OCI-LY1 (cell line): ENCODE measurements at regions not wholly inside any gene's neighbourhood (a gene's known extent, or its start where the extent isn't known, plus 50 kb on each side); places are given as distances from the start of the nearest gene placed in this dataset.
"Not testable (repeated sequence)": the region's sequence is repeated elsewhere in the genome, so short reads cannot be mapped to it uniquely, and the experiment has no call there.

ENCODE experiments used
- H2AFZ ChIP-seq: fragments of 200-600 bp; sonication (generic), shearing (Covaris generic); 2 replicates; pipeline ENCODE4 v1.6.0; 2014; ENCODE audit warnings: antibody characterized with exemption, mild to moderate bottlenecking, low read length
- H3F3A ChIP-seq: fragments of 200-600 bp; sonication (generic), shearing (Covaris generic); 2 replicates; pipeline ENCODE4 v1.6.0; 2014; ENCODE audit warnings: mild to moderate bottlenecking, antibody characterized with exemption, low read length, moderate library complexity; ENCODE audit not compliant: insufficient read depth
- H3K27ac ChIP-seq: fragments of 200-600 bp; sonication (generic); 2 replicates; pipeline ENCODE4 v1.5.1; 2014; ENCODE audit warnings: low read length, mixed run types, mild to moderate bottlenecking, low read depth; ENCODE audit not compliant: poor library complexity, severe bottlenecking
- H3K27me3 ChIP-seq: fragments of 200-600 bp; sonication (generic); 2 replicates; pipeline ENCODE4 v1.6.0; 2014; ENCODE audit warnings: antibody characterized with exemption, mild to moderate bottlenecking, low read length, moderate library complexity; ENCODE audit not compliant: insufficient read depth
- H3K36me3 ChIP-seq: fragments of 200-600 bp; sonication (generic); 2 replicates; pipeline ENCODE4 v1.6.1; 2014; ENCODE audit warnings: mild to moderate bottlenecking, antibody characterized with exemption, low read length, moderate library complexity, mixed read lengths; ENCODE audit not compliant: insufficient read depth
- H3K4me1 ChIP-seq: fragments of 200-600 bp; sonication (generic); 2 replicates; pipeline ENCODE4 v1.5.1; 2014; ENCODE audit warnings: mild to moderate bottlenecking, low read length, moderate library complexity; ENCODE audit not compliant: insufficient read depth, severe bottlenecking
- H3K4me2 ChIP-seq: fragments of 200-600 bp; sonication (generic), shearing (Covaris generic); 2 replicates; pipeline ENCODE4 v1.6.1; 2014; ENCODE audit warnings: low read length
- H3K4me3 ChIP-seq: fragments of 200-600 bp; sonication (generic); 2 replicates; pipeline ENCODE4 v1.5.1; 2014; ENCODE audit warnings: low read length, low read depth, mild to moderate bottlenecking, mixed read lengths; ENCODE audit not compliant: poor library complexity, severe bottlenecking
- H3K79me2 ChIP-seq: fragments of 200-600 bp; shearing (Covaris generic); 2 replicates; pipeline ENCODE4 v1.6.1; 2016; ENCODE audit warnings: mixed run types, low read length, mixed read lengths; ENCODE audit not compliant: insufficient read depth
- H3K9ac ChIP-seq: fragments of 200-600 bp; sonication (generic), shearing (Covaris generic); 2 replicates; pipeline ENCODE4 v1.6.1; 2014; ENCODE audit warnings: mild to moderate bottlenecking, low read length, mixed read lengths
- H3K9me2 ChIP-seq: fragments of 200-600 bp; sonication (generic), shearing (Covaris generic); 2 replicates; pipeline ENCODE4 v1.6.1; 2014; ENCODE audit warnings: low read depth, mild to moderate bottlenecking, low read length, mixed read lengths
- H3K9me3 ChIP-seq: fragments of 200-600 bp; shearing (Covaris generic); 2 replicates; pipeline ENCODE4 v1.6.1; 2014; ENCODE audit warnings: low read length, mixed read lengths
- H4K20me1 ChIP-seq: fragments of 200-600 bp; sonication (generic), shearing (Covaris generic); 2 replicates; pipeline ENCODE4 v1.6.0; 2016; ENCODE audit warnings: mild to moderate bottlenecking, low read length; ENCODE audit not compliant: insufficient read depth
- EZH2 ChIP-seq: fragments of 200-600 bp; sonication (generic), shearing (Covaris generic); IDR thresholded peaks from 2 replicates; pipeline ENCODE4 v1.8.0; 2017; ENCODE audit warnings: borderline replicate concordance, mixed run types, mild to moderate bottlenecking, antibody characterized with exemption, low read length, moderate library complexity, mixed read lengths
- TF ChIP-seq, protein P1 (sequence below): fragments of 200-600 bp; sonication (generic), shearing (Covaris generic); IDR thresholded peaks from 2 replicates; pipeline ENCODE4 v1.5.1; 2017; ENCODE audit warnings: mild to moderate bottlenecking, antibody characterized with exemption, low read length, moderate library complexity, mixed read lengths

DNA sequence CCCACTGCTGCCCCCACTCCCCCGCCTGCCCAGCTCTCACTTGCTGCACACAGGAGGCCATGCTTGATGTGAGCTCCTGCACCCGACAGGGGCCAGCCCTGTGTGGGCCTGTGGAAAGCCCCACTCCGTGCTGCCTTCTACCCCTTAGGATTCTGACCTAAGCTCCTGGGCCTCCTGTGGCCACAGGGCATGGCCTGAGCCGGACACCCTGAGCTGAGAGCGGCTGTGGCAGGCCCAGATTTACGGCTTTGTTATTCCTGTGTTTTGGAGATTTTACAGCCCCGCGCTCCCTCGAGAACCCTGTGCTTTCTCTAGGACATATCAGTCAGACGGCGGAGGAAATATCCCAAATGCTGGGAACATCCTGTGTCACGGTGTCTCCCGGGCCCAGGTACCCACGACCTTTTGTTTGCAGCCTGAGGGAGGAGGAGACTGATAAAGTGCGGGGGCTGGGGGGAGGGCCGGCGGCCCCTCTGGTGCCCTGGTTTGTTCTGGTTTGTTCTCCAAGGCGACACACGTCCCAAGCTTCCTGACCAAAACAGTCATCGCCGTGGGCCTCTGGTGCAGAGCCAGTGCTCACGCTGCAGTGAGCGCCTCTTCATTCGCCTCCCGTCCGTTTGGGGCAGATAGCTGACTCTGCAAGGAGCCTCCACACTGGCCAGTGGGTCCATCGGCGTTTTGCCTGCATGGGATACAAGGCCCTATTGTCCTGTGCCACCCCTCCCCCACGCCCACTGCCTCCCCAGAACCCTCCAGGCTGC lies 363.4 kb downstream of the C16orf95 start:
- TF ChIP-seq EZH2: no peak
- TF ChIP-seq, protein P1, sequence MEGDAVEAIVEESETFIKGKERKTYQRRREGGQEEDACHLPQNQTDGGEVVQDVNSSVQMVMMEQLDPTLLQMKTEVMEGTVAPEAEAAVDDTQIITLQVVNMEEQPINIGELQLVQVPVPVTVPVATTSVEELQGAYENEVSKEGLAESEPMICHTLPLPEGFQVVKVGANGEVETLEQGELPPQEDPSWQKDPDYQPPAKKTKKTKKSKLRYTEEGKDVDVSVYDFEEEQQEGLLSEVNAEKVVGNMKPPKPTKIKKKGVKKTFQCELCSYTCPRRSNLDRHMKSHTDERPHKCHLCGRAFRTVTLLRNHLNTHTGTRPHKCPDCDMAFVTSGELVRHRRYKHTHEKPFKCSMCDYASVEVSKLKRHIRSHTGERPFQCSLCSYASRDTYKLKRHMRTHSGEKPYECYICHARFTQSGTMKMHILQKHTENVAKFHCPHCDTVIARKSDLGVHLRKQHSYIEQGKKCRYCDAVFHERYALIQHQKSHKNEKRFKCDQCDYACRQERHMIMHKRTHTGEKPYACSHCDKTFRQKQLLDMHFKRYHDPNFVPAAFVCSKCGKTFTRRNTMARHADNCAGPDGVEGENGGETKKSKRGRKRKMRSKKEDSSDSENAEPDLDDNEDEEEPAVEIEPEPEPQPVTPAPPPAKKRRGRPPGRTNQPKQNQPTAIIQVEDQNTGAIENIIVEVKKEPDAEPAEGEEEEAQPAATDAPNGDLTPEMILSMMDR: no peak
- Histone ChIP-seq H3K4me2 (no peak overlapping the region), H3K4me3 (no peak overlapping the region), H3K36me3 (no peaks in the 10 kb centered on the region), H3K27ac (no peak overlapping the region), H3K27me3 (0 out of 2 replicates have a peak, but pooled peaks cover 3% of the 10 kb centered on the region), H3K9me2 (no peaks in the 10 kb centered on the region), H3K4me1 (no peaks in the 10 kb centered on the region), H3K9me3 (no peaks in the 10 kb centered on the region), H2AFZ (no peak overlapping the region), H3K79me2 (no peaks in the 10 kb centered on the region), H4K20me1 (no peaks in the 10 kb centered on the region), H3F3A (no peaks in the 10 kb centered on the region), H3K9ac (no peak overlapping the region)

DNA sequence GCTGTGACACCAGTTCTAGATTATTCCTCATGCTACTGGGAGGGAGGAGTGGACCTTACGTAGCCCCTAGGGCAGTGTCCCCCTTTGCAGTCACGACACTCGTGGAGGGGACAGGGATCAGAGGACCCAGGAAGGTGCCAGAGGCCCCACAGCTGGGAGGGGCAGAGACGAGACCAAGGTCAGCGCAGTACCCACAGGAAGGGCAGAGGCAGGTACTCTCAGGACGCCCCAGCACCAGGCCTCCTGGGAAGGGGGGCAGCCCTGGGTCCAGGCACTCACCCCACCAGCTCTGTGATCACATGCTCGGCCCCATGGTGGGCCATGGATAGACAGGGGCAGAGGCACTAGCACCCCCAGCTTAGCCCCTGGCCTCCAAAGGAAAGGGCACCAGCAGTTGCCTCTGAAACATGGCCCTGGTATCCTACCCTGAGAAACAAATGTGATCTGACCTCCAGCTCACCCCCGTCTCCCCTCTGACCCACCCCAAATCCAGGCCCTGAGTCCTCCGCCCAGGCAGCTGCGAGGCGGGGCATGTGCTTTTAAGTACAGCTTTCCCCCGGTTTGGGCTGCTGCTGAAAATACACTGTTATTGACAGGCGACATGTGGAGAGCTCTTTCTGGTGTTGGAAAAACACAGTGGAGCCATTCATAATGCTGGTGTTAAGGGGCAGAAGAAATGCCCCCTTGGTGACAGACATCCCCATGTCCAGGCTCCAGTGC lies 361.9 kb downstream of the C16orf95 start:
- Histone ChIP-seq H3K79me2 (no peaks in the 10 kb centered on the region), H3K27me3 (0 out of 2 replicates have a peak, but pooled peaks cover 3% of the 10 kb centered on the region)

DNA sequence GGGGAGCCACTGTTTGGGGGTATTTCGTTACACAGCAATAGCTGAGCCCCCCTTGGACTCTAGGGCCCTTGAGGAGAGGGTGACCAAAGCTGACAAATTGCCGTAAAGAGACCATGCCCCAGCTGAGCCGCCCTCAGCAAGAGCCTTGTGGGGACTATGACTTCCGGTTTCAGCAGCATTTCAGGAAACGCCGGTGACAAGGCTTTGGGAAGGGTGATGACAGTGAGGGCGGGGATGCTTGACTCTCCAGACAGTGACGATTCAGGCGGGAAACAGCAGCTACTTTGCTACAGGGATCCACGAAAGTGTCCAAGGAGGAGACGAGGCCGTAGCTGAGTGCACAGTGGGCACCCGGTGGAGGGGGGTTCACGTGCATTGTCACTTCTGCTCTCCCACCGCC lies 360.8 kb downstream of the C16orf95 start:
- H3K9ac ChIP-seq: no peak overlapping the region
- no peaks in the 10 kb centered on the region for H3K36me3 ChIP-seq
- TF ChIP-seq EZH2: no peak
- TF ChIP-seq, protein P1: no peak

More for the DNA sequence above, 361.9 kb downstream of the C16orf95 start:
- H3K27ac ChIP-seq: no peak overlapping the region
- no peaks in the 10 kb centered on the region for H3K4me1 ChIP-seq
- no peaks in the 10 kb centered on the region for H3K9me3 ChIP-seq
- H3K4me3 ChIP-seq: no peak overlapping the region
- H3K36me3 ChIP-seq: no peaks in the 10 kb centered on the region
- no peak overlapping the region for H3K4me2 ChIP-seq
- H2AFZ ChIP-seq: no peak overlapping the region
- H3F3A ChIP-seq: no peaks in the 10 kb centered on the region
- H4K20me1 ChIP-seq: no peaks in the 10 kb centered on the region
- TF ChIP-seq, protein P1: no peak
- TF ChIP-seq EZH2: no peak
- no peaks in the 10 kb centered on the region for H3K9me2 ChIP-seq
- H3K9ac ChIP-seq: no peak overlapping the region

DNA sequence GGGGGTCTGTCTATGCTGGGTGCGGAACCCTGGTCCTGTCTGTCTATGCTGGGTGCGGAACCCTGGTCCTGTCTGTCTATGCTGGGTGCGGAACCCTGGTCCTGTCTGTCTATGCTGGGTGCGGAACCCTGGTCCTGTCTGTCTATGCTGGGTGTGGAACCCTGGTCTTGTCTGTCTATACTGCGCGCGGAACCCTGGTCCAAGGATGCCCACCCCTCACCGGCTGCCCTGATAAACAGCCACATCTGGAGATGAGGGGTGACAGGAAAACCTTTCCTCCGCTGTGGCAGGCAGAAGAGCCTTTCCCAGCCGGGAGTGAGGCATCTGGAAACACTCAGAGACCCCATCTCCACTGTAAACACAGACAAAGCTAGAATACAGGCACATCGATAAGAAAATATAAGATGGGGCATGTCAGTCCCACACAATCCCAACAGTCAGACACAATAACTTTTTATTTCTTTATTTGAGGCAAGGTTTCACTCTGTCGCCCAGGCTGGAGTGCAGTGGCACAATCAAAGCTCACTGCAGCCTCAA lies 359.5 kb downstream of the C16orf95 start:
- not testable (repeated sequence) for H3K4me1 ChIP-seq, H4K20me1 ChIP-seq, H2AFZ ChIP-seq, H3K4me2 ChIP-seq, H3K36me3 ChIP-seq, H3K9me2 ChIP-seq, H3K9ac ChIP-seq, H3K27ac ChIP-seq, H3F3A ChIP-seq, H3K27me3 ChIP-seq, H3K9me3 ChIP-seq, H3K4me3 ChIP-seq, H3K79me2 ChIP-seq

More for the DNA sequence above, 360.8 kb downstream of the C16orf95 start:
- no peak overlapping the region for H2AFZ ChIP-seq
- no peaks in the 10 kb centered on the region for H3K79me2 ChIP-seq
- no peak overlapping the region for H3K27ac ChIP-seq
- H3F3A ChIP-seq: no peaks in the 10 kb centered on the region
- 0 out of 2 replicates have a peak, but pooled peaks cover 3% of the 10 kb centered on the region for H3K27me3 ChIP-seq
- no peaks in the 10 kb centered on the region for H3K9me3 ChIP-seq
- H3K9me2 ChIP-seq: no peaks in the 10 kb centered on the region
- H3K4me3 ChIP-seq: no peak overlapping the region
- no peaks in the 10 kb centered on the region for H4K20me1 ChIP-seq
- H3K4me1 ChIP-seq: no peaks in the 10 kb centered on the region
- no peak overlapping the region for H3K4me2 ChIP-seq
